ENCODE measurements at regions not wholly inside any gene's neighbourhood (a gene's known extent, or its start where the extent isn't known, plus 50 kb on each side); places are given as distances from the start of the nearest gene placed in this dataset.

DNA sequence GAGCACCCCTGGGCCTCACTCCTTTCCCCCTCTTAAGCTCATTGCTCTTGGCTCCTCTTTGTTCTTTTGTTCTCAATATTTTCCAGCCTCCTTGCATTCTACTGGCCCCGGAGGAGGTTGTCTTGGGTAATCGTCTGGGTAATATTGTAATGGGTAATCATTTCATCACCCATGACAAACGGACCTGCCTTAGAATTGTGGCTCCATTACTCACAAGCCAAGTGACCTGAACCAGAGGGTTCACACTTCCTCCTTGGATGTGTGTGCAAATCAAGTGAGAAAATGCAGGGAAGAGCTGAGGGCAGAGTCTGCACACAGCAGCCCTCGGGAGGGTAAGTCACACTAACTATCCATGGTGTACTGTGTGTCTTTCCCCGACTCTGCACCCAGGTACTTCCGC is 305.0 kb downstream of the BUD13 start:
- DNase-seq: no peak

DNA sequence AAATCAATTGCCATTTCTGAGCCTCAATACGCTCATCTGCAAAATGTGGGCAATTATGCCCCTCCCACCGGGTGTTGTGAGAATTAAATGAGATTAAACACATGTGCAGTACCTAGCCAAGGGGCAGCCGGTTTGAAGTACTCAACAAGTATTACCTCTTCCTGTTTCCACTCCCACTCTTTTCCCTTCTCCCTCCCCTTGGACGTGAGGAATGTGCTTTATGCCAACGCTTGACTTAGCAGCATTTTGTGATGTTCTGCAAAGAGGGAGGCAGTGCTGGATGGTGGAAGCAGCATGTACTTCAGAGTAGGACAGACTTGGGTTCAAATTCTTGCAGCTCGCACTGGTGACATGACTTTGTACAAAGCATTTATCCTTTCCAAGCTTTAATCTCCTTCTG is 306.0 kb downstream of the BUD13 start:
- DNase-seq: no peak

DNA sequence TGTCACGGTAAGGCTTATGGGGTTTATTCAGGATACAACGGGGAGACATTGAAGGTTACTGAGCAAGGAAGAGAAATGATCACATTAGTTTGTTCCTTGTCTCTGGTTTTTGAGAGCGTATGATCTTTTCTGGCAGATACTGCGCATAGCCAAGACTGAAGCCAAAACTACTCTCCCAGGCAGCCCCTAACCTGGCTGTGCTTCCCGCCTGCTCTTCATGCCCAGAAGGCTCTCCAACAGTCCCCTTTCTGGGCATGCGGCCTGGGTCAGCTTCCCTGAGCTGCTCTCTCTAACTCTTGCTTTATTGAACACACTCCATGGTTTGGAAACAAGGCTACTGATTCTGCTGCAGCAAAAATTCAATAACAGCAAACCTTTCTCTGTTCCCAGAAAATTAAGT is 306.6 kb downstream of the BUD13 start:
- DNase-seq: no peak

DNA sequence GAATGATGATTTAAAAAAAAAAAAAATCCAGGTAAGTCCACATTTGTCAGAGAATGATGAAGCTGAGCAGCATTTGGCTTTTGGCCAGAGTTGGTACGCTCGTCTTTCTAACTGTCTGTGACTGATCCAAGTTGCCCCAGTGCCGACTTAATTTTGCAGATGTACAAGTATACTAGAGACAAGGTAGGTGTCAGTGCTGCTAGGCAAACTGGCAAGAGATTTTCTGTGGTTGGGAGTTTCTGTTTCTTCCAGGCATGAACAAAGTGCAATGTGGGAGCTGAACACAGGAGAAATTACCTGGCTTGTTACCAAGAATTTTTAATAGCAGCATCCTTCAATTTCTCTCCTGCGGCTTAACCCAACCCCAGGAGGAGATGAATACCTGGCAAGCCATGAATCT is 307.7 kb downstream of the BUD13 start:
- DNase-seq: no peak

DNA sequence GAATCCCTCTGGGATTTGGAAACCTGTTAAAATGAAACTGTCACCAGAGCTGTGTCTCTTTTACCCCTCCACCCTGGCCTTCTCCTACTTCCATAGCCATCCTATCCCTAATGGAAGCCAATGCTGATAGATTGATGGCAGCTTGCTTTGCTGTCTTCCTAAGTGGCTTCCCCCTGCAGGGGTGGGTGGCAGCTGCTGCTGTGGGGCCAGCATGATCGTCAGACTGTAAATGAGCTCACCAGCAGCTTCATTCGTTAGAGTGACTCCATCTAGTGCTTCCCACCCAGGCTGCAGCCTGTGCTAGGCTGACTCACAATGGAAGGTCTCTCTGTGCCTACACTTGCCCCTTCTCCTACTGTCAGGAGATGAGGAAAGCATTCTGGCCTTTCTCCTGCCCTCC is 311.0 kb downstream of the BUD13 start:
- DNase-seq: no peak

DNA sequence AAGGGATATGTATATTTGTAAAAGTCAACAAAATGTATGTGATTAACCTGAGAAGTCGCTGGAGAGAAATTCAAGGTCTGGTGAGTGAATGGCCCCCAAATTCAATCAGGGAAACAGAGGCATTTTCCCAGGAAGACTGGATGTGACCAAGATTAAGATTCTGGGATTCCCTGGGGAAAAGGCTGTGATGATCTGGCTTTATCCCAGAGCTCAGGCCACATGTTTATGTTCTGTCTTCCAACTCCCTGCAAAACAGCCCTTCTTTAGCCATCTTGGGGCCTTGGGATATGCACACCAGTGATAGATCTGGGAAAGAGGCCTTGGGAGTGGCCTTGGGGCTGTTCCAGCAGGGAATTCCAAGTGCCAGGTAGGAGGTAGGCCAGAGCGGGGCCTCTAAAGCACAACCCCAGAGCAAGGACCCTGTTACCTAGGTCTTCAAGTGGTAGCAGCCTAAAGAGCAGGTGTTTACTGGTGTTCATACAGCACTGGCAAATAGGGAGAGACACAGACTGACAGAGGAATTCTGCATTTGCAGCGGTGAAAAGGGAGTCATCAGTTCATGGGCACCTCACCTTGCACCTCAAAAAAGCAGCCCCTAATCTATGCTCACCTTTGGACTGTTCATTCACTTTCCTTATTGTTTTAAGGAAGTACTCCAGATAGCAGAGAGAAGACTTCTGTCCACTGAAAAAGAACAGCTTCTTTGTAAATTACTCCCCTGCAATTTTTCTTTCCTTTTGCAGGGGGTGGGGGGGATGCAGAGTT is 312.4 kb downstream of the BUD13 start:
- no peak for DNase-seq

DNA sequence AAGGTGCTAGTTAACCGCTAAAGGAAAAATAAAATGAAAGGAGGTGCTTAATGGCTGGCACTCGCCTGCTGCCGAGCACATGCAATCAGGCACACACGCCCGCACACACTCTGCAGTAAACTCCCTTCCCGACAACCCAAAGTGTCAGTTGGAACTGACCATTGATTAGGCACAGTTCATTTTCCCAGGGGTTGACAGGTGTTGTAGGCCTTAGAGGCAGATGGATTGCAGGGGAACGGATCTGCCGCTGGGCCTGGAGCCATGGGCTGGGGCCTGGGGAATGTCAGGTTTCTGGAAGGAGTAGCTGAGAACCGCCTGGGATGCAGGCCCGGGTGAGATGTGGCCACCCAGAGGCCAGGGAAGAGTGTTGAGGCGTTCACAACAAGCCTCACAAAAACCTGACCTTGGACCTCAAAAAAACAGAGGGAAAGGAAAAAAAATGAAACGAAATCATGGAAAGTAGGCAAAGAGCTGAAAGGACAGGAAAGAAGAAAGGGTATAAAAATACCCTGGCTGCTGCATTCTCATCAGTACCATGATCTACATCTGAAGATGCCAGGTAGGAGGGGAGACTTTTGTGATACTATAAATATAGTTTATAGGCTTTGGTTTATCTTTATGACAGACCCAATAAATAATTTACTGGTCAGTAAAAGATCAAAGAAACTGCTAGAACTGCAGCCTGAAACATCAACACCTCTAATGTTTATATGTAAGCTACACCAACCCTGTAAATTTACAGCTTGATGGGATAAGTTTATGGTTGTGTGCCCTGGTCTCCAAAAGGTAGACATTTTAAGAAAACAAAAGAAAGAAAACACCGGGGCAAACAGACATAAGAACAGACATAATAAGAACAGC is 313.4 kb downstream of the BUD13 start:
- DNase-seq: no peak

DNA sequence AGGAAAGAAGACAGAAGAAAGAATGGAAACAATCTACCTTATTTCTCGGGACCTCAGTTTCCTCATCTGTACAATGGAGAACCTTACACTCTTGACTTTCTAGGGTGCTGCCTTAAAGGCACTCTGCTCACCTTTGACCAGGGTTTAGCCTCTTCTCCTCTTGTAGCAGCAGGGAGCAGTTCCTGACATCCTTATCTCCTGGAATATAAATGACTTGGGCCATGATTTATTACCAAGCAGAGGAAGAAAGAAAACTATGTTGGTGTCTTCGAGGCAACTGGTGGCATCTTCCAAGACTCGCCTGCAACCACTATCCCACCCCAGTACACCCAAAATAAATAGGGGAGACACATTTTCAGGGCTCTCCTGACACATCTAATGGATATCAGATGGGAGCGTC is 314.2 kb downstream of the BUD13 start:
- DNase-seq: no peak

DNA sequence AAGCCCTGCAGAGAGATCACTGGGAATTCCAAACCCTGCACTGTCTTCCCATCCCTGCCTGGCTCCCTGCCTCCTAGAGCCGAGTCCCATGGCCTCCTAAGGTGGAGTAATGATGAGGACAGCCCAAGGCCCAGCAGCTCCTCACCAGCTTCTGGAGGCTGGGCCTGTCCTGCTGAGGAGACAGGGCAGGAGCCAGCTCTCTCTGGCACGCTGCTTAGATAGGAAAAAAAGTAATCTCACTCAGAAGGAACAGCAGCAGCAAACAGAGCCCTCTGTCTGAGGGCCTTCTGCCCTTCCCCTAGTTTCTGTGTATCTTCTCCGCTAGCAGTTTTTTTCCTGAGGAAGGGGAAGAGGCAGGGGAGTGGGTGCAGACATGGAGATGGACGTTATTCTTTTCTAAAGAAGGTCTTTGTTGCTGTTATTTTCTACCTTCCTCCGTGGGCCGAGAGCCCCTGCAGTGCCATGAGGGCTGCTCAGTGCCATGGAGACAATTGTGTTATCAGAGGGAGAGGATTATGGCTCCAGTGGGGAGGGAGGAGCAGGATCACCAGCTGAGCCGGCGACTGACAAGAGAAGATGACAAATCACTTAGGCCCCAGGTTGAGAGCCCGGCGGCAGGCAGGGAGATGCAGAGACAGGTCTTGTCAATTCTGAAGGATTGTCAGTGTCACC is 315.3 kb downstream of the BUD13 start:
- DNase-seq: no peak

DNA sequence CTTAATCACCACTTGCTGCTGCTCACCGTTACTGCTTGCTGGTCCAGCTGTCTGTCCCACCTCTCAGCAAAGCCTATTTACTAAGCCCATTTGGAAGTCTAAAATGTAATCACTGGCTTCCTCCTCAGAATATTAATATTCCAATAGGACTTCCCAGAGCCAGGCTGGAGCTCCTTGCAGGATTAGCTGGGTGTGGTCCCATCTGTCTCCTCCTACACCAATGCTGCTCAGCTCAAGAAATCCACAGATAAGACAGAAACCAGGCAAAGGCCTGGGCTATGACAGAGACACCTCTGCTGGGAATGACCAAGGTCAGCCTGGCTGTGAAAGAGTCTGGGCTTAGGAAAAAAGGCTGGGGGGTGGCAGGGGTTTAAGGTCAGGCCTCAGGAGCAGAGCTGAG is 317.8 kb downstream of the BUD13 start:
- DNase-seq: no peak

DNA sequence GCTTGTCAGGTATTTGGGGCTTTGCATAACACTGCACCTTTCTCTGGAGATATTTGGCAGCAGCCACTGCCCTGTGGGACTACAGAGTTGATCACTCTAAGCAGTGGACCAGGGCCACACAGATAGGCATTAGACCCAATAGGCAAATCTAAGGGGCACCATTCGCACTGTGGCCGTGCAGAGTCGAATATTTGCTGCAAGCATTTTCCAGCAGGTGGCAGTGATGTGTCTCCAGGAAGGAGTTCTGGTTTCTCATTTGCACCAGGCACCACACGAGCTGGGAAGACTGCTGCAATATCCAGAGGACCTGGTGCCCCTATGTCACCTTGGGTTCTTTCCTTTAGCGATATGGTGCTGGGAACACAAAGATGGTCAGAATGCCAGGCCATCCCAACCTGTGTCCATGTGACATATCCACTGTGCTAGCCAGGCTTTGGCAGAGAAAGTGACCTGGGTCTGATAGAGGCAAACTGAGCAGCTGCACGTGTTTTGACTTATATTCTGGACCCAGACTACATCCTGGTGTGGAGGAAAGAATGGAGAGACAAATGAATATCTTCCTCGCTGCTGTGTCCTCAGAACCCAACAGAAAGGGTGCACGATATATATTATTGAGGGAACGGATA is 318.7 kb downstream of the BUD13 start:
- DNase-seq: peak; percentile 4

DNA sequence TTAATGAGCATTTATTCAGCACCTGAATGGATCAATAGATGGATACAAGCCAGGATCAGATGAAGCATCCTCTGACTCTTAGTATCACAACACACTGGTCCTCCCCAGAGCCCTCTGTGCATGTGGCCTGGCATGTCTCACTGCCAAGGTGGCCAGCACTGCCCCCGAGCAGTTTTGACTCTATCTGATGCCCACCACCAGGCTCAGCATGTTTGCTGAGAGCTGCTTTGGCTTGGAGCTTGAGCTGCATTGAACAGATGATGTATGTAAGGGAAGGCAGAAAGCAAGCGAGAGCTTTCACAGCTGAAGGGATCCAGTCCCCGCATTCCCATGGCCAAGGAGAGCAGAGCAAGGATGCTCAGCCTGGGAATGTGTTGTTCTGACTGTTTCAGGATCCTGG is 320.3 kb downstream of the BUD13 start:
- DNase-seq: no peak

DNA sequence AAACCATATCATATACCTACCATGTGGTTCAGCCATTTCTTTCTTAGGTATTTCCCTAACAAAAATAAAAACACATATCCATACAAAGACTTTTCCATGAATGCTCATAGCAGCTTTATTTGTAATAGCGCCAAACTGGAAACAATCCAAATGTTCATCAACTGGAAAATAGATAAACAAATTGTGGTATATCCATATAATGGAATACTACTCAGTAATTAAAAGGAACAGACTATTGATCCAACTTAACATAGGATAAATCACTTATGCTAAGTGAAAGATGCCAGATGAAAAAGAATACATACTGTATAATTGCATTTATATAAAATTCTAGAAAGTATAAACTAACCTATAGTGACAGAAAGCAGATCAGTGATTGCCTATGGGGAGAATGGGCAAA is 323.3 kb downstream of the BUD13 start:
- no peak for DNase-seq

DNA sequence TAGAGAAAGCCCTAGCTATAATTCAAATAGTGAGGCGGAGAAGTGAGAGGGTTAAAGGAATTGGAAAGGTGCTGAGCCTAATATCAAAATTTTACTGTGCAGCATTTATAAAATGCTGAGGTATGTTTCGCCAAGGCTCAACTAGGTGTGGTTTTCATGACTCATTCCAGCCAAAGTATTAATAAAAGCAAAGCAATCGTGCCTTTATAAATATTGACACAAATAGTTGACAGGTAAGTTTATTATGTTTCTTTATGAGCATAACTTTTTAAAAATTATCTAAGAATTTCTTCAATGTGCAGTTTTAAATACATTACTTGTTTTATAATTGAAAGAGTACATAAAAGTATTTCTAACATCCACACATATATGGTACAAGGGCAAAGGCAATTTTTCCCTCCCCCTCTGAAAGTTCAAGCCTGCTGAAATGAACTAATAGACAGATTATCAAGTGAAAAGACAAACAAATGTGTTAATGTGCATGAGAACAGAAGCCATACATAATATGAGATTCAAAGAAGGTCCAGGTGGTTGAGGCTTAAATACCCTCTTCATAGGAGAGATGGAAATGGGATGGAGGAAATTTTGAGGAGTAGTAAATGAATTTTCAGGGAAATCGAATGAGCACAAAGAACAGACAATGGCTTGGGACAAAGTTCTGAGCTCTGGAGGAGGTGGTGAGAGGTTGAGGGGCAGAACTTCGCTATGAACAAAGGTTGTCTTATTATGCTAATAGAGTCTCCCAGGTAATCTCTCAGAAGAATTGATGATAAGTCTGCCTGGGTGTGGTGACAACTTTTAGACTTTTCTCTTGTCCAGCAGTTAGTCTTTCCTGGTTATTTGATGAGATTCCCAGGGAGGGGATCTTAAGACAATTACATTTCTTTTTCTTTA is 326.5 kb downstream of the BUD13 start:
- no peak for DNase-seq

DNA sequence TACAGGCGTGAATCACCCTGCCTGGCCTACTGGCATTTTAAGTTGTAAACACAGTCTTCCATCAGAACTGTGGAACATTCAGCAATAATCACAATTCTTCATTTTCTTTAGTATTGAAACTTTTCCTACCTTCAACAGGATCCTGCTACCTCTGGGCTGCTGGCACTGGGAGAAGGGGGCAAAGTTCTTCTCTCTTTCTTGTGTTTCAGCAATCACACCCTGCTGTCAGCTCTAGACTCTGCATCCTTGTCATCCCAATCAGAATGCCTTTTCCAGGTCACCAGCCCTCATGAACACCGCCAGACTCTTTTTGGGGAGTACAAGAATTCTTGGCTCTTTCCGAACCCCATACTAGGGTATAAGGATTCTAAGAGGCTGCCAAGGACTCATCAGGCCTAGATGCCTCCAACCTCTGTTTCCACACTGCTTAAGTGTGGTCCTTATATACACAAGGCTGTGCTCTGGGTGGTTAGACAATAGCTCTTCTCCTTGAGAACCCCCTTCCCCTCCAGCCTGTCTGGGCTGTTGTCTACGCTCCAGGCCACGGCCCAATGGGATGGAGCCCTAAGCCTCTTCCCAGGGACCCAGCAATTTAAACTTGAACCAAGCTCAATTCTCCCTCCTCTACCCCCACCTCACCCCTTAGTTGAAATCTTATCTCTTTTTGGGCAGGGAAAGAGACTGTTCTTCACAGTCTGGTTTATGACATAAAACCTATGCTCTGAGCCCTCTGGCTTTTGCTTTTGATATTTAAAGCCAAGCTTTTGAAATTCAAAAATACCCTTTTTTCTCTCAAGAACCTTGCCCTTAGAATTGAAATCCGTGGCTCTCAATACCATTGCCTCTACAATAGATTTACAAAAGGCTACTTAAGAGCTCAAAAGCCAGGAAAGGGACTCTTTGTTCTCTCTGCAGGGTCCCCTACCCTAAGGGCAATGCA is 327.4 kb downstream of the BUD13 start:
- DNase-seq: no peak

DNA sequence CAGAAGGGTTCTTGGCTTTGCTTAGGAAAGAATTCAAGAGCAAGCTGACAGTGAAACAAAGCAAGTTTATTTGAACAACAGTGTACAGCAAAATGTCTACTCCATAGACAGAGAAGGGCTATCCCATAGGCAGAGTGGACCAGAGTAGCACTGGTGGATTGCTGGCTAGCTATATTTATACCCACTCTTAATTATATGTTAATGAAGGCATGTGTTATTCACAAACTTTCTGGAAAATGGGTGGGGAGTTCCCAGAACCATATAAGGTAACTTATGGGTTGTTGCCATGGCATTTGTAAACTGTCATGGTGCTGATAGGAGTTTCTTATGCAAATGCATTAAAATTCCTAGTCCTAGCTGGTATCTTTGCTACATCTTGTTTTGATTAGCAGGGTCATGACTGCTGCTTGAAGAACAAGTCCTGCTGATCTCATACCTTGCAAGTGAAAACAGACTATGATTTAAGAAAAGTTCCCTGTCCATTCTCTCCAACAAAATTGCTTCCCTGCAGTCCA is 330.5 kb downstream of the BUD13 start:
- DNase-seq: no peak

DNA sequence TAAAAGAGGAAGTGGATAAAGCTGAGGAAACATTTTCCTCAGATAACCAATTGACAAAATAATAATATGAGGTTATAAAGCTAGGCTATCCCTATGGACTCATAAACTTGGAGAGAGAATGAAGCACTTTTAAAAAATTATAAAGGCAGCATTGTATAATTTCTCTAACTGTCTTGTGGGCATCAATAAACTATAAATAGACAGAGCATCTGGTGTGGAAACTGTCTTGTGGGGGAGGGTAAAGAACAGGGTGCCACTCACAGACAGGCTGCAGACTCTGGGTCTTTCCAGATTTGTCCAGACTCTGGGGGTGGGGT is 333.5 kb downstream of the BUD13 start:
- DNase-seq: no peak

DNA sequence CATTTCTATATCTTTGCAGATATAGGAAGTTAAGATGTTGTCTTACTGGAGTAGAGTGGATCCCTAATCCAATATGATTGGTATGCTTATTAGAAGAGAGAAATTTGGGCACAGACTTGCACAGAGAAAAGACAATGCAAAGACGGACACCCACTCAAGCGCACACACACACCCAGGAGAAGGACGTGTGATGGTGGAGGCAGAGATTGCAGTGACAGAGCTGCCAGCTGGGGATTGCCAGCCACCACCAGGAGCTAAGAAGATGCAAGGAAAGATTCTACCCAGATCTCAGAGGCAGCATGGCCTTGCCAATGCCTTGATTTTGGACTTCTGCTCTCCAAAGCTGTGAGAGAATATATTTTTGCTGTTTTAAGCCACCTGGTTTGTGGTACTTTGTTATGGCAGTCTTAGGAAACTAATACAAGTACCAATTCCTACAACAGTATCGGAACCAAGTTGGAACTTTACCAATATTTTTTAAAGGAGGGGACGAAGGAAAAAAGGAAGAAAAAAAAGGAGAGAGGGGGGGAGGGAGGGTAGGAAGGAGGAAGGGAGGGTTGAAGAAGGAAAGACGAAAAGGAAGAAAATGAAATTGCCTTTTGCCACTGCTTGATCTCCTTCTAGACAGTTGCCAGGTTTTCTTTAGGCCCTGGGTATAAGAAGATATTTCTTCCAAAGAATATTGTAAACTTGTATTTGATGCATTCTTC is 334.0 kb downstream of the BUD13 start:
- no peak for DNase-seq

DNA sequence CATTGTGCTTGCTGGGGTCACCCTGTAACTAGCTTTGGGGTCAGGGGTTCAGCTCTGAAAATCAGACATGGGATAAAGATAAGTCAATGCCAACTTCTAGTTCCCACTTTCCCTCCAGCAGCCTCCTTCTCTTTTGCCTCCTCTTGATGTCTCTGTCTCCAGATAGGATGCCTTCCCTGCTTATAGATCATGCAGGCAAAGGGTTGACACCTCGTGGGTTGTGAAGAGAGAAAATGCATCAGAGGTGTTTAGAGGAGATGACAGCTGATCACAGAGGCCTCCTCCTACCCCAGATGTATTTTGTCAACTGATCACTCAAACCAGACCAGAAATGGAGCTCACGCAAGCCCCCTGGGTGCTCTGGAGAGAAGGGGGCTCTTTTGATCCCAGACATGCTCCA is 337.8 kb downstream of the BUD13 start:
- no peak for DNase-seq

DNA sequence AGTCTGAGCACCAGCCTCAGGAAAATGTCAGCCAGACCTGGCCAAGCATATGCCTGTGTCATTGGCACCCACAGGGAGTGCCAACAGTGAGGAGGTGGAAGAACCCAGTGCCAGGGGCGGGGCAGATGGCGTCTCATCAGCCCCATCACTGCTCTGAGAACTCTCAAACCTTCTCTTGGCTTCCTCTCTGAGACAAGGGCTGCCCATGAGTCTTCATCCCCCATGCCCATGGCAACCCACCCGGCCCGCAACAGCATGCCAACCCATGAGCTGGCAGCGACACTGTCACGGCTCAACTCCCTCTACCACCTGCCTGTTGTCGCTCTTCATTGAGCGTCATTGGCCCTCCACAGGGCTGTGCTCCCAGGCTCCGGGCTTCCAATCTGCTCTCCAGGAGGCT is 340.5 kb downstream of the BUD13 start:
- DNase-seq: no peak

Data from DMS153 (cell line).